ENCODE measurements at regions not wholly inside any gene's neighbourhood (a gene's known extent, or its start where the extent isn't known, plus 50 kb on each side); places are given as distances from the start of the nearest gene placed in this dataset.

- DNase-seq: no peak
These were observed 208.2 kb upstream of the MYOCD start for GRCh38 chr17:12457493-12457892.

- no peak for DNase-seq
These were observed 206.0 kb upstream of the MYOCD start for GRCh38 chr17:12459736-12460135.

GRCh38 chr17:12463102-12463501 lies 202.6 kb upstream of the MYOCD start:
- DNase-seq: no peak

- DNase-seq: no peak
These were observed 193.2 kb upstream of the MYOCD start for GRCh38 chr17:12472252-12473173.

- DNase-seq: no peak
These were observed 187.4 kb upstream of the MYOCD start for GRCh38 chr17:12478311-12478710.

- no peak for DNase-seq
These were observed 180.3 kb upstream of the MYOCD start for GRCh38 chr17:12485361-12485906.

- no peak for DNase-seq
These were observed 176.4 kb upstream of the MYOCD start for GRCh38 chr17:12489325-12489724.

GRCh38 chr17:12492450-12492849 lies 173.2 kb upstream of the MYOCD start:
- no peak for DNase-seq

GRCh38 chr17:12505866-12506265 lies 159.8 kb upstream of the MYOCD start:
- no peak for DNase-seq

GRCh38 chr17:12507026-12507595 lies 158.6 kb upstream of the MYOCD start:
- no peak for DNase-seq

GRCh38 chr17:12509801-12510200 lies 155.9 kb upstream of the MYOCD start:
- DNase-seq: no peak

- no peak for DNase-seq
These were observed 155.2 kb upstream of the MYOCD start for GRCh38 chr17:12510535-12510934.

- no peak for DNase-seq
These were observed 152.9 kb upstream of the MYOCD start for GRCh38 chr17:12512694-12513355.

GRCh38 chr17:12514596-12514995 lies 151.1 kb upstream of the MYOCD start:
- DNase-seq: no peak

- no peak for DNase-seq
These were observed 145.6 kb upstream of the MYOCD start for GRCh38 chr17:12519956-12520594.

GRCh38 chr17:12521416-12521815 lies 144.3 kb upstream of the MYOCD start:
- no peak for DNase-seq

- DNase-seq: no peak
These were observed 143.4 kb upstream of the MYOCD start for GRCh38 chr17:12522336-12522735.

GRCh38 chr17:12522743-12523183 lies 142.9 kb upstream of the MYOCD start:
- DNase-seq: no peak

- no peak for DNase-seq
These were observed 142.4 kb upstream of the MYOCD start for GRCh38 chr17:12523244-12523643.

- no peak for DNase-seq
These were observed 137.7 kb upstream of the MYOCD start for GRCh38 chr17:12528036-12528435.

- DNase-seq: no peak
These were observed 135.5 kb upstream of the MYOCD start for GRCh38 chr17:12530161-12530560.

- no peak for DNase-seq
These were observed 129.7 kb upstream of the MYOCD start for GRCh38 chr17:12536021-12536420.

GRCh38 chr17:12536472-12536871 lies 129.2 kb upstream of the MYOCD start:
- no peak for DNase-seq
